ENCODE measurements at regions not wholly inside any gene's neighbourhood (a gene's known extent, or its start where the extent isn't known, plus 50 kb on each side); places are given as distances from the start of the nearest gene placed in this dataset.
A peak's percentile ranks its signal among the peaks of the same experiment; 100 is the strongest.

GRCh38 chr2:120896126-120896525 is 160.5 kb downstream of the GLI2 start:
- H3K27ac ChIP-seq = peak overlapping the region; percentile 44; the same call in 1 of the 2 replicates
- H3K36me3 ChIP-seq = no peaks in the 10 kb centered on the region
- H3K9me3 ChIP-seq = no peaks in the 10 kb centered on the region
- no peak overlapping the region for H3K4me3 ChIP-seq
- peak overlapping the region; percentile 85 for H3K4me2 ChIP-seq
- no peak for TF ChIP-seq Cebpa-rat (IDR thresholded peaks at IDR 0.05)
- no peaks in the 10 kb centered on the region for H3K27me3 ChIP-seq
- H4K20me1 ChIP-seq = no peaks in the 10 kb centered on the region
- no peak overlapping the region for H3K9ac ChIP-seq
- H3K4me1 ChIP-seq = peaks cover 74% of the 10 kb centered on the region

- Histone ChIP-seq H3K9ac (no peak overlapping the region), H3K27ac (no peak overlapping the region), H3K9me3 (no peaks in the 10 kb centered on the region), H3K4me1 (peaks cover 69% of the 10 kb centered on the region), H3K36me3 (no peaks in the 10 kb centered on the region), H3K4me3 (no peak overlapping the region), H4K20me1 (no peaks in the 10 kb centered on the region), H3K4me2 (peak overlapping the region; percentile 85), H3K27me3 (no peaks in the 10 kb centered on the region)
- no peak for TF ChIP-seq Cebpa-rat (IDR thresholded peaks at IDR 0.05)
Measured at GRCh38 chr2:120896901-120897300, 161.2 kb downstream of the GLI2 start.

- peaks cover 64% of the 10 kb centered on the region for H3K4me1 ChIP-seq
Measured at GRCh38 chr2:120897399-120897798, 161.7 kb downstream of the GLI2 start.

GRCh38 chr2:120898496-120898895 is 162.8 kb downstream of the GLI2 start:
- Histone ChIP-seq H3K27me3 (no peaks in the 10 kb centered on the region), H3K27ac (no peak overlapping the region), H3K4me2 (0 out of 2 replicates have a peak overlapping the region, but pooled peaks have one; percentile 18), H4K20me1 (no peaks in the 10 kb centered on the region), H3K4me3 (no peak overlapping the region), H3K9ac (no peak overlapping the region), H3K4me1 (peaks cover 63% of the 10 kb centered on the region), H3K9me3 (no peaks in the 10 kb centered on the region), H3K36me3 (no peaks in the 10 kb centered on the region)
- no peak for TF ChIP-seq Cebpa-rat (IDR thresholded peaks at IDR 0.05)

More at GRCh38 chr2:120897399-120897798, 161.7 kb downstream of the GLI2 start:
- no peaks in the 10 kb centered on the region for H3K9me3 ChIP-seq
- no peak overlapping the region for H3K4me3 ChIP-seq
- no peaks in the 10 kb centered on the region for H3K27me3 ChIP-seq
- no peak overlapping the region for H3K27ac ChIP-seq
- no peak for TF ChIP-seq Cebpa-rat (IDR thresholded peaks at IDR 0.05)
- no peaks in the 10 kb centered on the region for H4K20me1 ChIP-seq
- H3K9ac ChIP-seq = no peak overlapping the region
- H3K36me3 ChIP-seq = no peaks in the 10 kb centered on the region
- peak overlapping the region; percentile 85 for H3K4me2 ChIP-seq

- no peak overlapping the region for H3K9ac ChIP-seq
Measured at GRCh38 chr2:120898961-120899750, 163.5 kb downstream of the GLI2 start.

GRCh38 chr2:120899771-120900170 is 164.1 kb downstream of the GLI2 start:
- Histone ChIP-seq H3K9me3 (no peaks in the 10 kb centered on the region), H3K36me3 (no peaks in the 10 kb centered on the region), H3K4me3 (no peak overlapping the region), H3K9ac (no peak overlapping the region), H3K4me2 (no peak overlapping the region), H3K27ac (no peak overlapping the region), H3K4me1 (peaks cover 63% of the 10 kb centered on the region), H4K20me1 (no peaks in the 10 kb centered on the region), H3K27me3 (no peaks in the 10 kb centered on the region)
- no peak for TF ChIP-seq Cebpa-rat (IDR thresholded peaks at IDR 0.05)

More at GRCh38 chr2:120898961-120899750, 163.5 kb downstream of the GLI2 start:
- no peak for TF ChIP-seq Cebpa-rat (IDR thresholded peaks at IDR 0.05)
- no peaks in the 10 kb centered on the region for H3K9me3 ChIP-seq
- H3K27ac ChIP-seq = no peak overlapping the region
- H4K20me1 ChIP-seq = no peaks in the 10 kb centered on the region
- H3K36me3 ChIP-seq = no peaks in the 10 kb centered on the region
- no peak overlapping the region for H3K4me3 ChIP-seq
- no peaks in the 10 kb centered on the region for H3K27me3 ChIP-seq
- 0 out of 2 replicates have a peak overlapping the region, but pooled peaks have one; percentile 18 for H3K4me2 ChIP-seq
- peaks cover 63% of the 10 kb centered on the region for H3K4me1 ChIP-seq

GRCh38 chr2:120901201-120901600 is 165.5 kb downstream of the GLI2 start:
- Histone ChIP-seq H3K27me3 (no peaks in the 10 kb centered on the region), H3K4me1 (peaks cover 62% of the 10 kb centered on the region), H3K9ac (no peak overlapping the region), H3K4me2 (no peak overlapping the region), H4K20me1 (no peaks in the 10 kb centered on the region), H3K36me3 (no peaks in the 10 kb centered on the region), H3K4me3 (no peak overlapping the region), H3K27ac (no peak overlapping the region), H3K9me3 (no peaks in the 10 kb centered on the region)
- TF ChIP-seq Cebpa-rat (IDR thresholded peaks at IDR 0.05) = no peak

- Histone ChIP-seq H3K4me3 (no peak overlapping the region), H3K4me1 (peaks cover 49% of the 10 kb centered on the region), H3K27ac (no peak overlapping the region), H3K9me3 (no peaks in the 10 kb centered on the region), H3K27me3 (no peaks in the 10 kb centered on the region), H3K36me3 (no peaks in the 10 kb centered on the region), H4K20me1 (no peaks in the 10 kb centered on the region), H3K9ac (no peak overlapping the region), H3K4me2 (no peak overlapping the region)
- TF ChIP-seq Cebpa-rat (IDR thresholded peaks at IDR 0.05) = no peak
Measured at GRCh38 chr2:120902592-120902991, 166.9 kb downstream of the GLI2 start.

- H3K9me3 ChIP-seq = no peaks in the 10 kb centered on the region
- H3K9ac ChIP-seq = peak overlapping the region; percentile 60; the same call in 1 of the 2 replicates
Measured at GRCh38 chr2:120904379-120904778, 168.7 kb downstream of the GLI2 start.

GRCh38 chr2:120904830-120905234 is 169.2 kb downstream of the GLI2 start:
- no peak for TF ChIP-seq Cebpa-rat (IDR thresholded peaks at IDR 0.05)
- peaks cover 57% of the 10 kb centered on the region for H3K4me1 ChIP-seq
- H3K36me3 ChIP-seq = no peaks in the 10 kb centered on the region
- peak overlapping the region; percentile 33 for H3K27ac ChIP-seq
- no peaks in the 10 kb centered on the region for H4K20me1 ChIP-seq
- peak overlapping the region; percentile 83 for H3K4me2 ChIP-seq
- H3K9me3 ChIP-seq = no peaks in the 10 kb centered on the region
- H3K4me3 ChIP-seq = no peak overlapping the region
- no peaks in the 10 kb centered on the region for H3K27me3 ChIP-seq
- H3K9ac ChIP-seq = peak overlapping the region; percentile 60; the same call in 1 of the 2 replicates

More at GRCh38 chr2:120904379-120904778, 168.7 kb downstream of the GLI2 start:
- Histone ChIP-seq H4K20me1 (no peaks in the 10 kb centered on the region), H3K4me2 (peak overlapping the region; percentile 83), H3K4me1 (peaks cover 56% of the 10 kb centered on the region), H3K4me3 (no peak overlapping the region), H3K27ac (peak overlapping the region; percentile 33), H3K27me3 (no peaks in the 10 kb centered on the region), H3K36me3 (no peaks in the 10 kb centered on the region)
- no peak for TF ChIP-seq Cebpa-rat (IDR thresholded peaks at IDR 0.05)
